ENCODE measurements at regions not wholly inside any gene's neighbourhood (a gene's known extent, or its start where the extent isn't known, plus 50 kb on each side); places are given as distances from the start of the nearest gene placed in this dataset.

GRCh38 chr2:120583121-120583520 is 152.5 kb upstream of the GLI2 start:
- no peak overlapping the region for H3K4me2 ChIP-seq (ENCODE audit: insufficient read depth in 1 of 2, low read depth in 2 of 2, low read length in 2 of 2)
- H3K36me3 ChIP-seq (ENCODE audit: control insufficient read depth in 2 of 4, insufficient read depth in 4 of 4, low read length in 3 of 4) = no peaks in the 10 kb centered on the region
- H2AFZ ChIP-seq (ENCODE audit: low read length) = no peak overlapping the region
- H2BK20ac ChIP-seq (ENCODE audit: low read length) = no peak overlapping the region
- H2BK15ac ChIP-seq (ENCODE audit: low read length) = no peak overlapping the region
- H2BK120ac ChIP-seq (replicated peaks; ENCODE audit: low read depth, low read length) = no peak overlapping the region
- no peak overlapping the region for H2BK12ac ChIP-seq (ENCODE audit: low read depth, low read length)
- no peaks in the 10 kb centered on the region for H3K9me3 ChIP-seq (ENCODE audit: insufficient read depth in 2 of 2, low read depth in 1 of 2, low read length in 1 of 2)
- DNase-seq (ENCODE audit: low read depth in 1 of 2, low spot score in 2 of 2) (no peak), FAIRE-seq (no peak)
- no peak overlapping the region for H2AK5ac ChIP-seq (ENCODE audit: low read depth, low read length)
- no peak overlapping the region for H4K8ac ChIP-seq (ENCODE audit: extremely low read depth, insufficient read depth, low read length)
- peaks cover 1 to 50% (median 31%) of the 10 kb centered on the region in 4 experiments for H3K27me3 ChIP-seq (replicated peaks in 1 of 4; ENCODE audit: control insufficient read depth in 3 of 4, extremely low read depth in 1 of 4, insufficient read depth in 3 of 4, low read length in 3 of 4)
- no peak overlapping the region for H2BK5ac ChIP-seq (ENCODE audit: low read depth, low read length)
- H4K20me1 ChIP-seq (replicated peaks in 1 of 2; ENCODE audit: control insufficient read depth in 1 of 2, insufficient read depth in 2 of 2, low read length in 2 of 2) = no peaks in the 10 kb centered on the region
- H4K91ac ChIP-seq (replicated peaks; ENCODE audit: insufficient read length, low read length) = no peak overlapping the region
- H3K9ac ChIP-seq (replicated peaks in 1 of 4; ENCODE audit: extremely low read depth in 1 of 4, low read depth in 3 of 4, low read length in 3 of 4) = no peak overlapping the region
- H3K14ac ChIP-seq (ENCODE audit: insufficient read length) = no peak overlapping the region
- no peak overlapping the region for H3K56ac ChIP-seq (replicated peaks; ENCODE audit: insufficient read length, low read depth, low read length)
- no peak overlapping the region for H3K18ac ChIP-seq (ENCODE audit: extremely low read depth, low read length)
- ChIA-PET POLR2A (ENCODE audit: partially characterized antibody) (no interaction called here), CTCF (ENCODE audit: partially characterized antibody) (interaction anchor here (0.7 to 2.1 kb wide), 5 partner anchors 11 to 495 kb away, joined by 3 to 5 read pairs (median 4); no protein-coding TSS in a partner anchor)
- H3K23ac ChIP-seq (ENCODE audit: insufficient read length) = no peak overlapping the region
- no peak for TF ChIP-seq SAP30 (IDR thresholded peaks at IDR 0.05; ENCODE audit: insufficient read depth, insufficient replicate concordance, low read length)
- TF ChIP-seq ATF2 (IDR thresholded peaks at IDR 0.05; ENCODE audit: low read length) = no peak
- TF ChIP-seq SIX5 (IDR thresholded peaks at IDR 0.05; ENCODE audit: low read depth, low read length) = no peak
- no peak for TF ChIP-seq TAF1 (IDR thresholded peaks at IDR 0.05; ENCODE audit: low read depth, low read length)
- TF ChIP-seq GTF2F1 (IDR thresholded peaks at IDR 0.05; ENCODE audit: borderline replicate concordance, low read depth, low read length) = no peak
- TF ChIP-seq CBX8 (IDR thresholded peaks at IDR 0.05; ENCODE audit: borderline replicate concordance, low read depth, low read length) = no peak
- no peak for TF ChIP-seq ATF3 (IDR thresholded peaks at IDR 0.05; ENCODE audit: insufficient read depth, low read depth, low read length)
- H3K4me3 ChIP-seq (ENCODE audit: extremely low read depth in 1 of 4, insufficient read depth in 2 of 4, low read depth in 3 of 4, low read length in 4 of 4) = no peak overlapping the region
- peaks cover 11% of the 10 kb centered on the region; the same call in 1 of the 2 replicates for H3K23me2 ChIP-seq (ENCODE audit: low read depth, low read length)
- no peaks in the 10 kb centered on the region for H3K79me1 ChIP-seq (ENCODE audit: low read depth, low read length)
- H3K4ac ChIP-seq (replicated peaks; ENCODE audit: insufficient read length, low read depth, low read length) = no peak overlapping the region
- peaks cover 2 to 15% (median 7%) of the 10 kb centered on the region in 4 experiments for H3K4me1 ChIP-seq (replicated peaks in 1 of 4; ENCODE audit: control insufficient read depth in 3 of 4, insufficient read depth in 4 of 4, low read length in 3 of 4)
- no peaks in the 10 kb centered on the region for H3K79me2 ChIP-seq (ENCODE audit: control insufficient read depth in 1 of 2, insufficient read depth in 2 of 2, low read length in 2 of 2)
- H4K5ac ChIP-seq (ENCODE audit: insufficient read length, low read depth, low read length) = no peak overlapping the region
- WGBS, 2 experiments (ENCODE audit: extremely low coverage in 1 of 2, insufficient coverage in 1 of 2, insufficient read length in 1 of 2, insufficient replicate concordance in 2 of 2, low coverage in 1 of 2, low lambda C conversion rate in 2 of 2, missing lambda C conversion rate in 1 of 2) = 82% methylated on average over 5 of the region's 5 CpGs; no CpG with 5 or more reads in 1 of the 2 experiments
- H3K27ac ChIP-seq (ENCODE audit: low read depth, low read length) = no peak overlapping the region
